GM10266 (cell line): ENCODE measurements at regions not wholly inside any gene's neighbourhood (a gene's known extent, or its start where the extent isn't known, plus 50 kb on each side); places are given as distances from the start of the nearest gene placed in this dataset.
"Not testable (repeated sequence)": the region's sequence is repeated elsewhere in the genome, so short reads cannot be mapped to it uniquely, and the experiment has no call there.

Experiments
- DNase-seq: peaks from one replicate; pipeline ENCODE4 v3.0.0; 2012; ENCODE audit errors: extremely low spot score

DNA sequence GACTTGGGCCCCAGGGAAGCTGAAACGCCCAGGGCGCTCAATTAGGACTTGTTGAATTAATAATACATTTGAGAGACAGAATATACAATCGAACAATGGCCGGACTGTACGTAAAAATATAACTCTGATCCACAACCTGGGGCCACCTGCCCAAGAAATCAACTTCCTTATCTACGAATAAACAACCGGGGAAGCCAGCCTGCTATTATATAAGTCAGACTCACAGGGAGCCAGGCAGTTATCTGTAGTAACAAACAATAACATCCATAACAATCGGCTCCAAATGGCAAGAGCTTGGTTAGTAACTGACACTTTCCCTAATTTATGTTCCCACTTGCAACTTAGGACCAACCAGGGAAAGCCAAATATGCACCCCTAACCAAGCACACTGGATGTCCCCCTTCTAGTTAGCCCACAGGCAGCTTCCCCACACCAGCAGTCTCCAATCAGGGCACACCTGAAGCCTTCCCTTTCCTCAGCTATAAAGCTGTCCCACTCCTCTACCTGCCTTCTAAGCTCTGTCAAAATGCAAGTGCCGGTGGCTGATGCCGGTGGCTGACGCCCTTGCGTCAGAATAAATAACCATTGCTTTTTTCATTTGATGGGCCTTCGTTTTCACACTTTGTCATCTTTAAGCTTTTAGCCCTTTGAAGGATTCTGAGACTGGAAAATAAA is 135.2 kb downstream of the FAM72B start:
- DNase-seq = not testable (repeated sequence)

DNA sequence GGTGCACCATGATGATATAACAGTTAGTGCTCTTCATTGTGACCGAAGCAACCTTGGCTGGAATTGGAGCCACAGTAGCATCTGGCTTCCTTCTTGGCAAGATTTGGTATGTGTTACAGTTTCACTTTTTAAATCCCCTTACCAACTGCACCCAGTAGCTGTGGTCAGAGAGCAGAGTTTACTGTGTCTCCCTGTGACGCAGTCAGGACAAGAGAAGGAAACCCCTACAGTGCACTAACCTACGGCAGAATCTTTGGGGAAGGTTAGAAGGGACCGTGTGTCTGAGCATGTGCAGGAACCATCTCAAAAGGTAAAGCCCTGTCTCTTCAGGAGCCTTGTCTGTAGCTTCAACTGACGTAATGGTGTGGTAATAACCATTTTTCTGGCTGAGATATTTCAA is 134.0 kb downstream of the FAM72B start:
- not testable (repeated sequence) for DNase-seq

DNA sequence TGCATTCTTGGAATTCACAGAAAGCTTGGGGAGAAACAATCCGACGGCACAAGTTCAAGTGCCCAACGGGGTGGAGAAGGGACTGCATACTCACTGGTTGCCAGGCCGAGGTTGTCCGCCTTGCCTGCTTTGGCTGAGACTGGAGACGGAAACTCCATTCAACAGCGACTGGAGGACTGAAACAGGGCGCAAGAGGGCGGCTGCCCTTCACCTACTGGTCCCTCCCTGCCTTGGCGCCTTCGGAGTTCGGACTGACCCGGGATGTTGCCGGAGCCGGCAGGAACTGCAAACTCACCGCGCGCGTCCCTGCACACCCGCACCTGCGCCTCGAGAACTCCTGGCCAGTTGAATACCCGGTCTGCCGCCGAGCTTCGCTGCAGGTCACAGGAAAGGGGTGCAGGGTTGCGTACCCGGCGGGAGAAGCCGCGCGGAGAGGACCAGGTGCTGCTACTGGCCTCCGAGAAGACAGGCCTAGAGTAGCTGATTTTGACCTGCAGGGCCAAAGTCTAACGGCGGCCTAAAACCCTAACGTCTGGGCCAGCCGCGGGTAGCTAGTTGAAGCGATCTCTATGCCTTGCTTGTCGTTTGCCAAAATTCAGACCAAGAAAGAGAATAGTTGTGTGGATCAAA is 132.9 kb downstream of the FAM72B start:
- DNase-seq = not testable (repeated sequence)

DNA sequence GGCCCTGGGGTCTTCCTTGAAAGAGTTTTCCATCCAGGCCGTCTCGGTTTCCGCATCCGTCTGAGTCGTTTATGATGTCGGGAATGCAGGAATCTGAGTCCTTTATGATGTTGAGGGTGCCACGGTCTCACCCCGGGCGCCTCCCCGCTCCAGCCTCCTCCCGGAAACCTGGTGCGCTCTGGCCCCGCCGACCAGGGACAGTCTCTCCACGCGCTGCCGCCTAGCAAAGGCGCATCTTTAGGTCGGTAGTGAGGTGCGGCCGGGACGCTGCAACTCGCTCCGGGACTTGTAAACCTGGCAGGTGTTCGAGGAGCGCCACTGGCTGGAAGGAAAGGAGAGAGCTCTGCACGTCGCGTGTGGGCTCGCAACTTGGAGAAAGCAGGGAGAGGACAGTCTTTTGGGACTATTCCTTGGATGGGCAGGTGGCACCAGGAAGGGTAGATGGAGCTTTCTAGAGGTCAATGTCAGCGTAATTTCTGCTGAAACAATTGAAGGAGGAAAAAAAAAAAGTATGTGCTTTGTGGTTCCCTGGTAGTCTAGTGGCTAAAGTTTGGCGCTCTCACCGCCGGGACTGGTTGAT is 132.0 kb downstream of the FAM72B start:
- not testable (repeated sequence) for DNase-seq

DNA sequence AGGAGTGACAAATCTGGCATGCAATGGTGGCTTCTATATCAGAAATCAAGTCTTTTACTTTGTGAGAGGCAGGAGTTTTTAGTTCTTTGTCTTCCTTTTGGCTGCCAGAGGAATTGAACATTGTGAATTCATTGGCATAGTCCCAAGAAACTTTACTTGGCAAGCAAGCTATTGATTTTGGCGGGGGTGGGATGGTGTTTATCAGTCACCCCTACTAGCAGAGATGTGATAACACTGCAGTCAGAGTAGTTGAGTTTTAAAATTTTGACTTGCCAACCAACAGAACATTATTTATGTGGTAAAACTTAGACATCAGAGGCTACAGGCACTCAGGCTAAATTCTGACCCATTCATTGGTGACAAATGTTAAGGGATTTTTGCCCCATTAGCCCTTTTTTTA is 129.2 kb downstream of the FAM72B start:
- DNase-seq = not testable (repeated sequence)

DNA sequence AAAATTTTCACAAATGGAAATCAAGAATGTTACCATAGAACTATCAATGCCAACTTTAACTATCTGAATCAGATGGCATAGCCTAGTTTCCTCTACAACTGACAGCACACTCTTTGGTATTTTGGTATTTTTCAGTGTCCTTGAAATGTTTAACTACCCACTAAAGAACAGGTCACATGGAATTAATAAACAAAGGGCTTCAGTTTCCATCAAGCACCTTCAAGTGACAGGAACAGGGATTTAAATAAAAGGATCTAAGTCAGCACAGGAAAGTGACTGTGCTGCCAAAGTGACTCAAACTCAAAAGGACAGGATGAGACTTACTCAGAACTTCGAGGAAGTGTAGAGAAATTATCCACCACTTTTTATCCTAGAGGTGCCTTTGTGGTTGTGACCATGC is 117.2 kb downstream of the FAM72B start:
- not testable (repeated sequence) for DNase-seq

DNA sequence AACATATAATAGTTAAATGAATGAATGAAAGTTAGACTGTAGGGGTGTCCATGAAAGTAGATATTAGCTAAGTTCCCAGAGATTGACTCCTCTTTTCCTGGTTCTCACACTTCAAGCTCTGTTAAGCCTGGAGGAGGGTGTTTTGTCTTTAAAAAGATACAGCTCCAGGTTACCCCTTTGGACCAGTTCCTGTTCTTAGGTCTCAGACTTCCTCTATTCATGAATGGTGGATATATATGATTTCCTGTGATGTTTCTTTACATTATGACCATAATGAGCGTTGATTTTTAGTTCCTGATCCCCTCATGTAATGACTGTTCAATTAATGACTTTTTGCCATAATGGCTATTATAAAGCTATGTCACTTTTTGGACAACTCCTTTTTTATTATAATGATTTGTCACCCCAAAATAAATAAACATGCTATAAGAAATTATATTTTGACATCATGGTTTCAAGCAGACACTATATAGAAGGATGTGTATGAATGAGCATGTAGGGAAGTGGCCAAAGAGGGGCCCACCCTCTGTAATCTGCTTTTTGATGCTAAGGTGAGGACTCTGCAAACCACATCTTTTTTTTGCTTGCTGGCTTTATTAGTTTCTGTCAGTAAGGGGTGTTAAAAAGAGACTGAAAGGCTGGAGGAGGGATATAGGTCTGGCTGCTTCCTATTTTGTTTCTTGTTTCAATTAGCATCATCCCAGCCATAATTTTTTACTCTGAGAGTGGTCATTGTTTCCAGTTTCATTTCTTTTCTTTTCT is 115.2 kb downstream of the FAM72B start:
- DNase-seq = not testable (repeated sequence)

DNA sequence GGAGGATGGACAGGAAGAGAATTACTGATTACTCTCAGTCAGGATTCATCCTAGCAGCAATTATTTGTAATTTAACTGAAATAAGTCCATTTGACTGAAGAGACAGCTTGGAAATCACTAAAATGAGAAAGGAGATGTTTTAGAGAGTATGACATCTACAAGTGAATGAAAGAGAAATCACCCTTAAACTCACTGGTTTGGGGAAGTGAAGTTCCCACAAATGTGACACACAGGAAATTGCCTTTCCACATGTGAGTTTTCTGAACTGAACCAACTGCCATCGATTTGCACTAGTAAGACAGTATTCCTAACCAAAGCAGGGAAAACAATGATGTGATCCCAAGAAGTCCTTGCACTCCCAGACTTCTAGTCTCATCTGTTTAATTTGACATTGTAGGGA is 110.3 kb downstream of the FAM72B start:
- not testable (repeated sequence) for DNase-seq

DNA sequence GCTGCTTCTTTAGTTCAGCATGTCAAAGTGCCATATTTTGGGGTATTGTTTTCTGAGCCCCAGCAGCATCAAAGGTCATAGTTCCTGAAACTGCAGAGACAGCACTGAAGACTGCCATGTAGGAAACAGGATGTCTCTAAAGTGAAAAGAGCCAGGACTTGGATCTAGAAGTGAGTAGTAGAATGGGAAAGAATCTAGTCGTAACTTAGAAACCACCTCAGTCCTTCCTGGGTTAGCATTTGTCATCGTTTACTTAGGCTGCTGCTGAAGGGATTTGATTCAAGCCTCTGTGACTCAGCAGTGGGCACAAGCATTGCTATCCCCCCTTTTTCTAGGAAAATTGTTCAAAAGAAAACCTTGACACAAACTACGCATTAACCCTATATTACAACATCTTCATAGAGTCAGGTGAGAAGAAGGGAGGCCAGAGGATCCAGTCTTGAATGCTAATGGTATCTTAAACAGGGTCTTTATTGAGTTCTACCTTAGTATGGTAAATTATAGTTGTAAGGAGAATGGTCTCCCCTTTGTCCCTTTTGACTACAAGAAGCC is 108.8 kb downstream of the FAM72B start:
- not testable (repeated sequence) for DNase-seq

DNA sequence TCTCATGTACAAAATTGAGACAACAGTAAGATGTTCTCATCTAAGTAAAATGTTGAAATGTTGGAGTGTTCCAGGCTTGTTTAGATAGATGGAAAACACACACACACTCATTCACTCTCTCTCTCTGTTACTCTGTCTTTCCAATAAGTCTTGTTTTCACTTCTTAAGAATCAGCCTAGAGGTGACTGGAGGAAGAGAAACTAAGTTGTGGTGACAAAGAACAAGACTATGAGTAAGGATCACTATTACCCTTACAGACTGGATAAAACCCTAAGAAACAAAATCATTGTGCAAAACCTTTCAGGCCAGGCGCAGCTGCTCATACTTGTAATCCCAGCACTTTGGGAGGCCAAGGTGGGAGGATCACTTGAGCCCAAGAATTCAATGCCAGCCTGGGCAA is 107.5 kb downstream of the FAM72B start:
- DNase-seq = not testable (repeated sequence)

DNA sequence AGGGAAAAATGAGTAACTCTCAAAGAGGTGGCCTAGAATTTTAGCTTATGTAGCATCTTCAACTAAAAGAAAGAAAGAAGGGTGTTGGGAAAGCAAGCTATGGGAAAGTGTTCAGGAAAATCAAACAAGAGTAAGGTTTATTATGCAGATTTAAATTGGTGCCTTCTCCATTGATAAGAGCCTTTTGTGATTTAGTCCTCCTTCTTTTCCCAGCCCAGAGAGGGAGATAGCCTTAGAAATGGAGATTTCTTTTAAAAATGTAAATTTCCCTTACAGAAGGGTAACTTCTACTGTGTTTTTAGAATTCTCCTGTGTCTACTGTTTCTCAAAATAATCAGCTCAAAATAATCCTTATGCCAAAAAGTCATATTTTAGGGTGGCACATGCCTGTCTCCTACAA is 104.5 kb downstream of the FAM72B start:
- not testable (repeated sequence) for DNase-seq

DNA sequence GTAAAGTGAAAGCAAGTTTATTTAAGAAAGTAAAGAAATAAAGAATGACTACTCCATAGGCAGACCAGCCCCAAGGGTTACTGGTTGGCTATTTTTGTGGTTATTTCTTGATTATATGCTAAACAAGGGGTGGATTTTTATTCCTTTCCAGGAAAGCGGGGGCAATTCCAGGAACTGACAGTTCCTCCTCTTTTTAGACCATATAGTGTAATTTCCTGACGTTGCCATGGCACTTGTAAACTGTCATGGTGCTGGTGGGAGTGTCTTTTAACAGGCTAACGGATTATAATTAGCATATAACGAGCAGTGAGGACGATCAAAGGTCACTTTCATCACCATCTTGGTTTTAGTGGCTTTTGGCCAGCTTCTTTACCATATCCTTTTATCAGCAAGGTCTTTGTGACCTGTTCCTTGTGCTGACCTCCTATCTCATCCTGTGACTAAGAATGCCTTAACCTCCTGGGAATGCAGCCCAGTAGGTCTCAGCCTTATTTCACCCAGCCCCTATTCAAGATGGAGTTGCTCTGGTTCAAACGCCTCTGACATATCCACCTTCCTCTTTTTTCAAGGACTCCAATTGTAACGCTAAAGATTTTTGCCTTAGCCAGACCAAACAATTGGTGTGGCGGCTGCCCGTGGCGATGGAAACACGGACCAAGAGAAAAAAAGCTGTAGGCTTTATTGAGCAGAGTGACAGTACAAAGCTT is 103.8 kb downstream of the FAM72B start:
- not testable (repeated sequence) for DNase-seq

DNA sequence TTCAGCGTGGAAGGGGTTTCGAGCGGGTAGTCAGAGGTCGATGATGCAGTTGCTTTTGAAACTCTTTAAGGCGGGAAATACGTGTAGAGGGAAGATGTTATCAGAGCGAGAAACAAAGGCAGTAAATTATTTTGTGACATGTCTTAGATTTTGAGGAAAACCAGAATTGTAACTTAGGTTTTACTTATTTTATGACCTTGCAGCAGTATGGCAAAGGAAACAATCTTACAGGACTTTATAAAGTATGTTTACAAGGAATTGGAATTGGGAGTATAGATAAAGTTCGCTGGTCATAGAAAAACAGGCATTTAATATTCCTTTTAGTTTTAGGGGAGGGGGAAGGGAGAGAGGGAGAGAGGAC is 103.3 kb downstream of the FAM72B start:
- DNase-seq = not testable (repeated sequence)

DNA sequence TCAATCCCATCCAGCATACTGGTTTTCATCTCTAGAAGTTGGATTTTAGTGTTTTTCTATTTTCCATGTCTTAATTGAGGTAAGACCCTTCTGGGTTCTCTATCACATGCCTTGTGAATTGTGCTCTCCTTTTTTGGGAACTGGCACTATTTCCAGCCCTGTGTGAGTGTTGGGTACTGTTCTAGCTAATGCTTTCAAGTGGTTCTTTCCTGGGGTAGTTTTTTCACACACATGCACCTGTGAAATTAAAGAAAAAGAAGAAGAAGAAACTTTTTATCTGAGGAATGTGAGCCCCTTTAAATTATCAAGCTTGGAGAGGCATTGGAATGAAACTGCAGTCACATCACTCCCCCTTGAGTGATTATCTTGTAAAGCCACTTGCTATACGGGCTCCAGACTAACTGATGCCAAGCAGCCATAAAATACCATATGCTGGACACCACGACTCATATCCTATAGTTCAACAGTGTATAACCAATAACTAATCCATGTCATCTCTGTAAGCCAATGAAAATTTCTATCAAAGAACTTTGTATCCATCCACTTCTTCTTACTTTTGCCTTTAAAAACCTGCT is 102.4 kb downstream of the FAM72B start:
- not testable (repeated sequence) for DNase-seq

DNA sequence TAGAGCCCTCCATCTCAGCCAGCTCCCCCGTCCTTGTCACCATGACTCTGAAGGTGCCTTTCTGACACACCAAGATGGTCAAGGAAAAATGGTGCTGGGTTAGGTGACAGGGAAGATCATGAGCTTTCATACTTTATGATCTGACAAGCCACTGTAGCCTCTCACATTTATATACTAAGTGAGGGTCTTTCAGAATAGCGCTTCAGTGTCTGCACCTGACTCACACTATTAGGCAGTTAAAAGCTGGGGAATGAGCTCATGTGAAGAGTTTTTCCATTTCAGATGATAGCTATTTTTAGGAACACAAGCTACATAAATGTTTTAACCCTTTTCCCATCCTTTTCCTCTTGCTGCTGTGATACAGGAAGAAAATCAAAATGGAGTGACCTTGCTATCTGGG is 101.1 kb downstream of the FAM72B start:
- not testable (repeated sequence) for DNase-seq

DNA sequence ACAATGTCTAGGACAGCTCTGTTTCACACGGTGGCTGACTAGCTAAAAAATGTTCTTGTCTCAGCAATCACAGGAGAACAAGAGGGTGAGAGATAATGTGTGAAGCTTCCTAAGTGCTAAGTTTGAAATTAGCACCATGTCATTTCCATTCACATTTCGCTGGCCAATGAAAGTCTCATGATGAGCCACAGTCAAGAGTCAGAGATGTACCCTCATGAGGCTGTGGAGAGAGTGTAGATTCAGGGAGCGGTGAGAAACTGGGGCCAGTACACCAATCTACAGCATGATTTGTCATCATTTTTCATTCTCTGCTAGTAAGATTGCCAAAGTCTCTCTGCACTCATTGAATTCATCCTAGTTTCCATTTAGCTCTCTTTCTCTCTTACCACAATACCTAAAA is 97.9 kb downstream of the FAM72B start:
- DNase-seq = not testable (repeated sequence)

DNA sequence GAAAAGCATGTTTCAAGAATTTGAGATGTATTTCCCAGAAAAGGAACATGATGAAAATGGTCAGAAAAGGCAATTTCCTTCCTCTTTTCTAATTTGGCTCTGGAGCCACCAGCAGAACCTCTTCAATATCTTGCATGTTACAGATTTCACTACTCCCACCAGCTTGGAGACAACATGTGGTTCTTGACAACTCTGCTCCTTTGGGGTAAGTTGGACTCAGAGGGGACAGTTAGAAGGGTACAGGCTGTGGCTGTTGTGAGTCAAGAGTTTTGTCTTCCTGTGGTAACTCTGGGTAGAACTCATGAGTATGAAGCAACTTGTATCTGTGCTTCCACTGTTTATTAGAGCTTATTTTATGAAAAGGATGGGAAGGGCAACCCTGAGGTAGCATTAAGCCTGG is 96.9 kb downstream of the FAM72B start:
- DNase-seq = not testable (repeated sequence)

DNA sequence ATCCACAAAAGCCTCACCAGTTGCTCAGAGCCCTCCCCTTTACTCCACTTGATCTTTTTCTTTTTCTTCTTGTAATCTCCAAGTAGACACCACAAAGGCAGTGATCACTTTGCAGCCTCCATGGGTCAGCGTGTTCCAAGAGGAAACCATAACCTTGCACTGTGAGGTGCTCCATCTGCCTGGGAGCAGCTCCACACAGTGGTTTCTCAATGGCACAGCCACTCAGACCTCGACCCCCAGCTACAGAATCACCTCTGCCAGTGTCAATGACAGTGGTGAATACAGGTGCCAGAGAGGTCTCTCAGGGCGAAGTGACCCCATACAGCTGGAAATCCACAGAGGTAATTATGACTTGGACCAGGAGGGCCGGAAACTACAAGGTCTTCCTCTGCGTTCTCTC is 95.6 kb downstream of the FAM72B start:
- DNase-seq = not testable (repeated sequence)

DNA sequence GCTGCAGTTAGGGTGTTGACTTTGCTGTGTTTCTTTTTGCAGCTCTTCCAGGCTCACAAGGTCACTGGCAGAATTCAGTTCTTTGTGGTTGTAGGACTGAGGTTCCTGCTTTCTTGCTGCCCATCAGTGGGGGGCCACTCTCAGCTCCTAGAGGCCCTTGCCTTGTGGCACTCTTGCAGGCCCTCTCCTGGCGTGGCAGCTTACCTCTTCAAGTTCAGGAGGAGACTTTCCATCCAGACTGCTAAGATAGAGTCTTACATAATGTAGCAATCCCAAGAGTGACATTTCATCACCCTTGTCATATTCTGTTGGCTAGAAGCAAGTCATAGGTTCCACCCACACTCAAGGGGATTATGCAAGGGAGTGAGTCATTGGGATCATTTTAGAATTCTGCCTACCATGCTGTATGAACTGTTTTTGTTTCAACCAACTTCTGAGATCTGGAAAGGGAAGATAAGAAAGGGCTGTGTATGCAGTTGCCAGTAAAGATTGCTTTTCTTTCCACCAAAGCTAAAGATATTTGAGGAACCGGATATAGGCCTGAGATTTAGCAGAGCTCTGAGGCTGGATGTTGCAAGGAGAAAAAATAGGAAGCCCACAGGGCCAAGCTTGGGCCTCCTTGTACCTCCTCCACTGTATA is 91.7 kb downstream of the FAM72B start:
- DNase-seq = not testable (repeated sequence)

DNA sequence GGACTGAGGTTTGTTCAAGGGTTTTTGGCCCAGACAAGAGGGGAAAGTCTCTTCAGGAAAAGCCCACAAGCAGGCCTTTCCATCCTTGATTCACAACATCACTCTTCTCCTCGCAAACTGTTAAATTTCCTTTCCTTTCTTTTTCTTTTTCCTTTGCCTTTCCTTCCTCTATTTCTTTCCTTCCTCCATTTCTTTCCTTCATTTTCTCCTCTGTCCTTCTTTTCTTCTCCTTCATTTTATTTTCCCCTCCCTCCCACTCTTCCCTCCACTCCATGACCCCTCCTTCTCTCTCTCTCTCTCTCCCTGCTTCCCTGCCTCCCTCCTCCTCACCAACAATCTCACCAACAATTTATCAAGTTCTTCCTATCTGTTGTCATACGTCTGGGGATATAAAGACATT is 89.1 kb downstream of the FAM72B start:
- not testable (repeated sequence) for DNase-seq
